Cardiac fibroblast (primary cell): ENCODE measurements at regions not wholly inside any gene's neighbourhood (a gene's known extent, or its start where the extent isn't known, plus 50 kb on each side); places are given as distances from the start of the nearest gene placed in this dataset.

Experiments used
- DNase-seq, 2 donors: peaks; one replicate each; pipeline versions ENCODE4 v3.0.0 to v3.0.0-alpha.2; 2010; ENCODE audit warnings: low read depth in 2 of 2
- H3K4me3 ChIP-seq, 2 donors: replicated peaks in 1 of 2; 1 replicate in 1 of 2; 2 replicates in 1 of 2; pipeline ENCODE4 v1.5.1; 2011; ENCODE audit warnings: low read depth in 2 of 2, low read length in 2 of 2, mild to moderate bottlenecking in 2 of 2, moderate library complexity in 1 of 2
- CTCF ChIP-seq: IDR thresholded peaks from one replicate; pipeline ENCODE4 v1.5.1; 2011; ENCODE audit warnings: low read depth, mild to moderate bottlenecking, low read length, inconsistent platforms

- no peak for TF ChIP-seq CTCF
- no peak overlapping the region for H3K4me3 ChIP-seq
- no peak for DNase-seq
Measured at GRCh38 chr7:130869918-130870317, 135.9 kb upstream of the KLF14 start.

DNA sequence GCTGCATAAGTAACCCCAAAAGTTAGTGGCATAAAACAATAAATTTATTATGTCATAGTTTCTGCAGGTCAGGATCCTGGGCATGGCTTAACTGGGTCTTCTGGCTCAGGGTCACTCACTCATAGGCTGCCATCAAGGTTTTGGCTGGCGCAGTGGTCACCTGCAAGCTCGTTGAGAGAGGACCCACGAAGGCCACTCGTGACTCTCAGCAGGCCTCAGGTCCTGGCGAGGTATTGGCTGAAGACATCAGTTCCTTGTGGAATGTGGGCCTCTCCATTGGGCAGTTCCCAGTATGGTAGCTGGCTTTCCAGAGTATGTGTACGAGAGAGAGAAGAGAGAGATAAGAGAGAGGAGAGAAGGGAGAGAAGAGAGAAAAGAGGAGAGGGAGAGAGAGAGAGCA is 138.3 kb upstream of the KLF14 start:
- no peak overlapping the region for H3K4me3 ChIP-seq
- TF ChIP-seq CTCF: no peak
- no peak for DNase-seq

- no peak for TF ChIP-seq CTCF
- no peak overlapping the region for H3K4me3 ChIP-seq
- DNase-seq: peak in 1 of 2 donors; percentile 31
Measured at GRCh38 chr7:130872756-130873448, 138.9 kb upstream of the KLF14 start.

DNA sequence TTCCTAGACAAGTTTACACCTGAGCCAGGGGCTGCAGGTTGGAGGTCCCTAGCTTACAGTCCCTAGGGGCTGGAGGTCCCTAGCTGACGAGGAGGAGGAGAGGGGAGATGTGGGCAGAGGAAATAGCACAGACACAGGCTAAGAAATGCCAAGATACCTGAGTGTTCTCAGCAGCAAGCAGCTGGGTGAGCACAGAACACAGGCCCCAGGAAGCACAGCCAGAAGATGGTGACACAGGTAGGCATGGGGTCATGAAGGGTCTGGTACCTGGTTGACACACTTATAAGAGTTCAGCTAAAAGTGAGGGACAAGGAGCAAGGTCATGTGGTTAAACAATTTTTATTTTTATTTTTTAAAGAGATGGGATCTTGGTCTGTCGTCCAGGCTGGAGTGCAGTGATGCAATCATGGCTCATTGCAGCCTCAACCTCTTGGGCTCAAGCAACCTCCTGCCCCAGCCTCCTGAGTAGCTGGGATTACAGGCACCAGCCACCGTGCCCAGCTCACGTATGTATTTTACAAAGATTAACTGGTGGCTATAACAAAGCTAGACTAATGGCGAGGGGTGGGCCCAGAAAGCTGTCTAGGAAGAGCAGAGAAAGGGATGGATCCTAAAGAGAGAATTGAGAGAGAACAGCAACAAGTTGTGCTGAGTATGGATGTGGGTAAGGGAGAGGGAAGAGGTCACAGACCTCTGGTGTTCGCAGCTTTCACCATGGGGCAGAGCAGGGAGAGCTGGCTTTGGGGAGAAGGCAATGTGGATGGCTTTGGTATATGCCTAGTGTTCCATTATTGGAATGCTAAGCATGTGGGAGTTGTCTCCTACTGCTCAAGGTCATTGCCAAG is 140.3 kb upstream of the KLF14 start:
- no peak overlapping the region for H3K4me3 ChIP-seq
- DNase-seq: peak in 1 of 2 donors; percentile 18
- TF ChIP-seq CTCF: no peak

GRCh38 chr7:130875265-130875741 is 141.3 kb upstream of the KLF14 start:
- DNase-seq: peak; percentile 56 to 58
- TF ChIP-seq CTCF: peak; percentile 91
- H3K4me3 ChIP-seq: no peak overlapping the region

- H3K4me3 ChIP-seq: no peak overlapping the region
- DNase-seq: no peak
- TF ChIP-seq CTCF: no peak
Measured at GRCh38 chr7:130875901-130876300, 141.9 kb upstream of the KLF14 start.
